ENCODE measurements at regions not wholly inside any gene's neighbourhood (a gene's known extent, or its start where the extent isn't known, plus 50 kb on each side); places are given as distances from the start of the nearest gene placed in this dataset.
"Not testable (repeated sequence)": the region's sequence is repeated elsewhere in the genome, so short reads cannot be mapped to it uniquely, and the experiment has no call there.

GRCh38 chr2:90123409-90123808 lies 1431.9 kb downstream of the RPIA start:
- H3K18ac ChIP-seq (ENCODE audit: low read depth, low read length); H2AK5ac ChIP-seq (ENCODE audit: low read depth, low read length); H3K27me3 ChIP-seq (ENCODE audit: control insufficient read depth, insufficient read depth, low read length); H3K4me1 ChIP-seq (ENCODE audit: control insufficient read depth, insufficient read depth, low read length); H2AK9ac ChIP-seq (replicated peaks; ENCODE audit: low read depth, low read length, poor library complexity); ATAC-seq (ENCODE audit: low read depth); H3K36me3 ChIP-seq (ENCODE audit: control insufficient read depth, insufficient read depth, low read length); H3K79me1 ChIP-seq (ENCODE audit: low read depth in 1 of 2, low read length in 2 of 2); H2BK15ac ChIP-seq (ENCODE audit: low read depth, low read length); DNase-seq; in situ Hi-C loops (cut with MboI; ENCODE audit: low sequenced_read_pairs); H3K27ac ChIP-seq (ENCODE audit: insufficient read depth, low read length); H2AFZ ChIP-seq (replicated peaks; ENCODE audit: low read length, poor library complexity); H3K56ac ChIP-seq (ENCODE audit: extremely low read depth, insufficient read depth, low read length); H3K9ac ChIP-seq (ENCODE audit: low read depth, low read length); intact Hi-C loops (cut with micrococcal nuclease); CTCF ChIA-PET; H2BK20ac ChIP-seq (ENCODE audit: low read depth, low read length); H3K9me3 ChIP-seq (ENCODE audit: control insufficient read depth, insufficient read depth, low read length); POLR2A ChIA-PET (ENCODE audit: unreplicated experiment); BruUV-seq (replicated peaks); H4K91ac ChIP-seq (ENCODE audit: insufficient read depth, low read depth, low read length); H2BK5ac ChIP-seq (ENCODE audit: low read depth, low read length, poor library complexity, severe bottlenecking); H2BK120ac ChIP-seq (ENCODE audit: low read depth, low read length); H3K4ac ChIP-seq (ENCODE audit: low read depth, low read length); H4K20me1 ChIP-seq (ENCODE audit: insufficient read depth, low read length); H3K4me2 ChIP-seq (ENCODE audit: low read depth, low read length); H3K4me3 ChIP-seq (ENCODE audit: insufficient read depth, low read depth, low read length); H3K9me1 ChIP-seq (ENCODE audit: insufficient read depth, low read length); H4K8ac ChIP-seq (ENCODE audit: low read depth in 2 of 2, low read length in 2 of 2); dilution Hi-C loops (cut with HindIII; ENCODE audit: low sequenced_read_pairs, unreplicated experiment); H3K14ac ChIP-seq (replicated peaks; ENCODE audit: low read depth, low read length); H3K23ac ChIP-seq (ENCODE audit: low read depth, low read length); H4K5ac ChIP-seq (ENCODE audit: low read depth, low read length): not testable (repeated sequence)
- no CpG with 5 or more reads among the region's 4 CpGs for WGBS, 2 experiments (ENCODE audit: extremely low coverage in 2 of 2, insufficient read length in 1 of 2)

- H2BK20ac ChIP-seq (ENCODE audit: low read depth, low read length); dilution Hi-C loops (cut with HindIII; ENCODE audit: low sequenced_read_pairs, unreplicated experiment); POLR2A ChIA-PET (ENCODE audit: unreplicated experiment); CTCF ChIA-PET; H2BK15ac ChIP-seq (ENCODE audit: low read depth, low read length); H3K18ac ChIP-seq (ENCODE audit: low read depth, low read length); ATAC-seq (ENCODE audit: low read depth); DNase-seq; H3K79me1 ChIP-seq (ENCODE audit: low read depth in 1 of 2, low read length in 2 of 2); H2BK5ac ChIP-seq (ENCODE audit: low read depth, low read length, poor library complexity, severe bottlenecking); H2BK120ac ChIP-seq (ENCODE audit: low read depth, low read length); H4K20me1 ChIP-seq (ENCODE audit: insufficient read depth, low read length); H3K56ac ChIP-seq (ENCODE audit: extremely low read depth, insufficient read depth, low read length); H3K9me3 ChIP-seq (ENCODE audit: control insufficient read depth, insufficient read depth, low read length); H3K4me2 ChIP-seq (ENCODE audit: low read depth, low read length); H3K27ac ChIP-seq (ENCODE audit: insufficient read depth, low read length); BruUV-seq (replicated peaks); intact Hi-C loops (cut with micrococcal nuclease); H3K4me1 ChIP-seq (ENCODE audit: control insufficient read depth, insufficient read depth, low read length); H3K9me1 ChIP-seq (ENCODE audit: insufficient read depth, low read length); in situ Hi-C loops (cut with MboI; ENCODE audit: low sequenced_read_pairs); H3K4me3 ChIP-seq (ENCODE audit: insufficient read depth, low read depth, low read length); H3K27me3 ChIP-seq (ENCODE audit: control insufficient read depth, insufficient read depth, low read length); H4K91ac ChIP-seq (ENCODE audit: insufficient read depth, low read depth, low read length); H2AK5ac ChIP-seq (ENCODE audit: low read depth, low read length); H2AK9ac ChIP-seq (replicated peaks; ENCODE audit: low read depth, low read length, poor library complexity); H3K36me3 ChIP-seq (ENCODE audit: control insufficient read depth, insufficient read depth, low read length); H3K9ac ChIP-seq (ENCODE audit: low read depth, low read length); H4K8ac ChIP-seq (ENCODE audit: low read depth in 2 of 2, low read length in 2 of 2); H4K5ac ChIP-seq (ENCODE audit: low read depth, low read length); H3K4ac ChIP-seq (ENCODE audit: low read depth, low read length); H3K14ac ChIP-seq (replicated peaks; ENCODE audit: low read depth, low read length); H2AFZ ChIP-seq (replicated peaks; ENCODE audit: low read length, poor library complexity); H3K23ac ChIP-seq (ENCODE audit: low read depth, low read length): not testable (repeated sequence)
- WGBS, 2 experiments (ENCODE audit: extremely low coverage in 2 of 2, insufficient read length in 1 of 2) = no CpG with 5 or more reads among the region's 1 CpG
Measured at GRCh38 chr2:90139046-90139445, 1447.6 kb downstream of the RPIA start.
